SK-N-MC (cell line): ENCODE measurements at regions not wholly inside any gene's neighbourhood (a gene's known extent, or its start where the extent isn't known, plus 50 kb on each side); places are given as distances from the start of the nearest gene placed in this dataset.

ENCODE experiments used
- EZH2 ChIP-seq: fragments of 200-600 bp; sonication (generic); IDR thresholded peaks from one replicate; pipeline ENCODE4 v1.6.1; 2017; ENCODE audit warnings: antibody characterized with exemption
- POLR2AphosphoS5 ChIP-seq: IDR thresholded peaks from 2 replicates; pipeline ENCODE4 v1.6.1; 2012; ENCODE audit warnings: mild to moderate bottlenecking, low read depth, low read length, borderline replicate concordance

DNA sequence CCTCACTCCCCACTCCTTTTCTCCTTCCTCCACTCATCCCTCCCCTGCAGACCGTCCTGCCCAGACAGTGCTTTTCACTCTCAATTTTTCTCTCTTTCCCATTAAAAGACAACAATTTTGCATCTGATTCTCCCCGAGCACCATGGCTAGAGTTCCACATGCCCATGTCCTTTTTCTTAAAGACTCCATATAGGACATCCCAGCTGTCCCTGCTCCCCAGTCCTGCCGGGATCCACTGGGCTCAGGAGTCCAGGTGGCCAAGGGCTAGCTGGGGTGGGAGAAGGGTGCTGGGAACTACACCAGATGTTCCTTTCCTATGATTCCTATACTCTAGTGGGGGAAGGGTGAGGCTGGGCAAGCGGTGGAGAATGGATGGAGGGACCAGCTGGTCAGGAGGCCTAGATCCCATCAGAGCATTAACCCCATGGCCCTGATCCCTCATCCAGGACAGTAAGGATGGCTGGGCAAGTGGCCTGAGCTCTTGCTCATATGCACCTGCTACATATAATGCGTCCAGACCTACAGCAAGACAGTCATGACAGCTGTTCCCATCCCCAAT is 52.8 kb upstream of the RMDN2 start:
- no peak for TF ChIP-seq EZH2
- no peak for TF ChIP-seq POLR2AphosphoS5
